Thoracic aorta (tissue), 2 donors: ENCODE measurements at regions not wholly inside any gene's neighbourhood (a gene's known extent, or its start where the extent isn't known, plus 50 kb on each side); places are given as distances from the start of the nearest gene placed in this dataset.

ENCODE experiments used
- ATAC-seq: fragments of 150-250 bp; one replicate; pipeline ENCODE4 v1.8.0; 2017; ENCODE audit warnings: low read depth; ENCODE audit not compliant: insufficient number of reproducible peaks, low FRiP score
- DNase-seq: peaks from one replicate; pipeline ENCODE4 v3.0.0-alpha.2; 2020; ENCODE audit warnings: low spot score
- H3K27ac ChIP-seq, 2 donors: fragments of 200-600 bp; sonication (generic); 1 replicate in 1 of 2; 2 replicates in 1 of 2; pipeline ENCODE4 v1.5.1; 2016; ENCODE audit warnings: mild to moderate bottlenecking in 2 of 2, moderate library complexity in 2 of 2
- H3K27me3 ChIP-seq: fragments of 200-600 bp; sonication (generic); replicated peaks from 2 replicates; pipeline ENCODE4 v1.6.0; 2016; ENCODE audit warnings: mild to moderate bottlenecking; ENCODE audit not compliant: insufficient read depth
- H3K36me3 ChIP-seq: fragments of 200-600 bp; sonication (generic); one replicate; pipeline ENCODE4 v1.5.1; 2016
- H3K4me1 ChIP-seq, 2 donors: fragments of 200-600 bp; sonication (generic); 1 replicate in 1 of 2; 2 replicates in 1 of 2; pipeline versions ENCODE4 v1.5.1 to v1.6.0; 2016; ENCODE audit warnings: low read depth in 2 of 2, mild to moderate bottlenecking in 1 of 2; ENCODE audit not compliant: control insufficient read depth in 1 of 2
- H3K4me3 ChIP-seq: fragments of 200-600 bp; sonication (generic); 2 replicates; pipeline ENCODE4 v1.5.1; 2016; ENCODE audit warnings: mild to moderate bottlenecking
- H3K9me3 ChIP-seq: fragments of 200-600 bp; sonication (generic); 2 replicates; pipeline ENCODE4 v1.5.1; 2016
- CTCF ChIP-seq: fragments of 200-600 bp; sonication (generic); IDR thresholded peaks from one replicate; pipeline ENCODE4 v1.5.1; 2019; ENCODE audit warnings: antibody characterized with exemption

GRCh38 chr4:181599134-181599533 lies 644.1 kb upstream of the TENM3 start:
- no peak for TF ChIP-seq CTCF
- no peak overlapping the region for H3K4me3 ChIP-seq
- ATAC-seq, result no peak

GRCh38 chr4:181601103-181601502 lies 642.1 kb upstream of the TENM3 start:
- TF ChIP-seq CTCF, result no peak
- no peak overlapping the region for H3K4me3 ChIP-seq
- no peaks in the 10 kb centered on the region for H3K36me3 ChIP-seq
- no peaks in the 10 kb centered on the region for H3K27me3 ChIP-seq
- H3K9me3 ChIP-seq, result no peaks in the 10 kb centered on the region
- H3K27ac ChIP-seq, result no peak overlapping the region
- H3K4me1 ChIP-seq, result no peaks in the 10 kb centered on the region
- ATAC-seq (no peak), DNase-seq (no peak)

More at GRCh38 chr4:181599134-181599533, 644.1 kb upstream of the TENM3 start:
- Histone ChIP-seq H3K27ac (no peak overlapping the region), H3K9me3 (no peaks in the 10 kb centered on the region), H3K27me3 (no peaks in the 10 kb centered on the region), H3K36me3 (no peaks in the 10 kb centered on the region), H3K4me1 (no peaks in the 10 kb centered on the region)
- no peak for DNase-seq

GRCh38 chr4:181604546-181604945 lies 638.7 kb upstream of the TENM3 start:
- Histone ChIP-seq H3K27ac (no peak overlapping the region), H3K36me3 (no peaks in the 10 kb centered on the region), H3K4me3 (no peak overlapping the region), H3K27me3 (no peaks in the 10 kb centered on the region), H3K9me3 (no peaks in the 10 kb centered on the region), H3K4me1 (no peaks in the 10 kb centered on the region)
- no peak for ATAC-seq
- no peak for TF ChIP-seq CTCF
- no peak for DNase-seq

GRCh38 chr4:181606300-181606699 lies 636.9 kb upstream of the TENM3 start:
- ATAC-seq, result no peak
- H3K36me3 ChIP-seq, result no peaks in the 10 kb centered on the region
- no peak for TF ChIP-seq CTCF

GRCh38 chr4:181608181-181608580 lies 635.0 kb upstream of the TENM3 start:
- Histone ChIP-seq H3K4me1 (no peaks in the 10 kb centered on the region), H3K27ac (no peak overlapping the region), H3K36me3 (no peaks in the 10 kb centered on the region), H3K9me3 (no peaks in the 10 kb centered on the region), H3K27me3 (no peaks in the 10 kb centered on the region), H3K4me3 (no peak overlapping the region)
- ATAC-seq (no peak), DNase-seq (no peak)
- no peak for TF ChIP-seq CTCF

More at GRCh38 chr4:181606300-181606699, 636.9 kb upstream of the TENM3 start:
- no peak for DNase-seq
- Histone ChIP-seq H3K27ac (no peak overlapping the region), H3K4me1 (no peaks in the 10 kb centered on the region), H3K4me3 (no peak overlapping the region), H3K27me3 (no peaks in the 10 kb centered on the region), H3K9me3 (no peaks in the 10 kb centered on the region)
